Natural killer cell (primary cell): ENCODE measurements at regions not wholly inside any gene's neighbourhood (a gene's known extent, or its start where the extent isn't known, plus 50 kb on each side); places are given as distances from the start of the nearest gene placed in this dataset.

Source experiments
- ATAC-seq, 3 donors: fragments of 150-1000 bp in 2 of 3; fragments of 200-7000 bp in 1 of 3; cut with Tn5 transposase; 1 replicate in 1 of 3; 2 replicates in 2 of 3; pipeline ENCODE4 v1.10.0; 2021; ENCODE audit warnings: mild to moderate bottlenecking in 2 of 3, moderate library complexity in 2 of 3
- DNase-seq, 2 donors: peaks; one replicate each; pipeline versions ENCODE4 v3.0.0 to v3.0.0-alpha.2; 2013 to 2021; ENCODE audit warnings: mixed read lengths in 1 of 2
- H3K27ac ChIP-seq: one replicate; pipeline ENCODE4 v1.5.1; 2013; ENCODE audit warnings: mild to moderate bottlenecking, low read length
- H3K27me3 ChIP-seq: one replicate; pipeline ENCODE4 v1.6.1; 2013; ENCODE audit warnings: low read length; ENCODE audit not compliant: control insufficient read depth, insufficient read depth
- H3K36me3 ChIP-seq: one replicate; pipeline ENCODE4 v1.6.1; 2013; ENCODE audit warnings: low read length; ENCODE audit not compliant: control insufficient read depth, insufficient read depth
- H3K4me1 ChIP-seq: one replicate; pipeline ENCODE4 v1.6.1; 2013; ENCODE audit warnings: low read length; ENCODE audit not compliant: control insufficient read depth, insufficient read depth
- H3K4me3 ChIP-seq: one replicate; pipeline ENCODE4 v1.5.1; 2013; ENCODE audit warnings: low read length
- H3K9me3 ChIP-seq: one replicate; pipeline ENCODE4 v1.6.1; 2013; ENCODE audit warnings: low read length; ENCODE audit not compliant: control insufficient read depth, insufficient read depth
- H3K27ac Mint-ChIP-seq, 2 donors: one replicate each; pipeline ENCODE4 v1.8.0; 2022; ENCODE audit warnings: mild to moderate bottlenecking in 2 of 2, mixed read lengths in 2 of 2, moderate library complexity in 1 of 2
- H3K27me3 Mint-ChIP-seq, 2 donors: one replicate each; pipeline ENCODE4 v1.8.0; 2022; ENCODE audit warnings: low read depth in 2 of 2, mixed read lengths in 2 of 2
- H3K36me3 Mint-ChIP-seq: one replicate; pipeline ENCODE4 v1.8.0; 2022; ENCODE audit warnings: mixed read lengths
- H3K4me1 Mint-ChIP-seq, 2 donors: one replicate each; pipeline ENCODE4 v1.8.0; 2022; ENCODE audit warnings: mixed read lengths in 2 of 2
- H3K4me3 Mint-ChIP-seq: one replicate; pipeline ENCODE4 v1.8.0; 2022; ENCODE audit warnings: mild to moderate bottlenecking, moderate library complexity, mixed read lengths
- H3K9me3 Mint-ChIP-seq, 2 donors: one replicate each; pipeline ENCODE4 v1.8.0; 2022; ENCODE audit warnings: mixed read lengths in 2 of 2
- CTCF ChIP-seq: fragments of 200-600 bp; IDR thresholded peaks from one replicate; pipeline ENCODE4 v1.8.0; 2022; ENCODE audit warnings: antibody characterized with exemption
- WGBS: methylation state at CpG from one replicate; pipeline ENCODE4 v1.1.7; 2013; ENCODE audit warnings: missing lambda C conversion rate; ENCODE audit not compliant: insufficient coverage; 5-methylcytosine and 5-hydroxymethylcytosine counted together
- intact Hi-C: fragments of 100-400 bp; cut with micrococcal nuclease; formaldehyde crosslinking; loops from one replicate; pipeline ENCODE4 v1.14.2; 2022

GRCh38 chr10:33026422-33026821, 68.4 kb upstream of the ITGB1 start:
- Mint-ChIP-seq H3K4me3 (no peak overlapping the region), H3K4me1 (peaks cover 32% of the 10 kb centered on the region in 2 donors), H3K27me3 (peaks cover 0 to 6% of the 10 kb centered on the region in 2 donors), H3K36me3 (no peaks in the 10 kb centered on the region), H3K27ac (peak overlapping the region; percentile 12 to 13), H3K9me3 (no peaks in the 10 kb centered on the region)
- intact Hi-C loops, result no loop called here
- 86% methylated on average over 2 of the region's 3 CpGs for WGBS
- no peak overlapping the region for H3K27ac ChIP-seq
- H3K9me3 ChIP-seq, result no peaks in the 10 kb centered on the region
- ATAC-seq (no peak), DNase-seq (no peak)
- no peaks in the 10 kb centered on the region for H3K27me3 ChIP-seq
- H3K4me3 ChIP-seq, result no peak overlapping the region
- H3K4me1 ChIP-seq, result peaks cover 18% of the 10 kb centered on the region
- no peak for TF ChIP-seq CTCF
- no peaks in the 10 kb centered on the region for H3K36me3 ChIP-seq

GRCh38 chr10:33025910-33026309, 67.9 kb upstream of the ITGB1 start:
- Histone ChIP-seq H3K9me3 (no peaks in the 10 kb centered on the region), H3K36me3 (no peaks in the 10 kb centered on the region), H3K4me1 (peaks cover 18% of the 10 kb centered on the region), H3K4me3 (no peak overlapping the region), H3K27ac (no peak overlapping the region), H3K27me3 (no peaks in the 10 kb centered on the region)
- intact Hi-C loops, result no loop called here
- H3K27me3 Mint-ChIP-seq, result peaks cover 0 to 3% of the 10 kb centered on the region in 2 donors
- no peaks in the 10 kb centered on the region for H3K9me3 Mint-ChIP-seq
- DNase-seq (no peak), ATAC-seq (no peak)
- WGBS, result 94% methylated on average over 4 of the region's 4 CpGs
- H3K4me1 Mint-ChIP-seq, result peaks cover 32% of the 10 kb centered on the region in 2 donors
- no peak for TF ChIP-seq CTCF
- peak overlapping the region; percentile 13 to 45 for H3K27ac Mint-ChIP-seq
- H3K36me3 Mint-ChIP-seq, result no peaks in the 10 kb centered on the region
- H3K4me3 Mint-ChIP-seq, result no peak overlapping the region

- Mint-ChIP-seq H3K36me3 (no peaks in the 10 kb centered on the region), H3K4me1 (peaks cover 32% of the 10 kb centered on the region in 2 donors), H3K27me3 (peaks cover 0 to 3% of the 10 kb centered on the region in 2 donors), H3K4me3 (peak overlapping the region; percentile 72), H3K9me3 (no peaks in the 10 kb centered on the region), H3K27ac (peak overlapping the region; percentile 33 to 45)
- WGBS, result 24% methylated on average over 6 of the region's 6 CpGs
- Histone ChIP-seq H3K4me1 (peaks cover 18% of the 10 kb centered on the region), H3K27me3 (no peaks in the 10 kb centered on the region), H3K36me3 (no peaks in the 10 kb centered on the region), H3K27ac (no peak overlapping the region), H3K4me3 (no peak overlapping the region), H3K9me3 (no peaks in the 10 kb centered on the region)
- no peak for TF ChIP-seq CTCF
- no peak for DNase-seq
- intact Hi-C loops, result no loop called here
- peak; percentile 78 to 90 (median 84) for ATAC-seq
These were observed 67.0 kb upstream of the ITGB1 start for GRCh38 chr10:33025039-33025438.

GRCh38 chr10:33022691-33023090, 64.7 kb upstream of the ITGB1 start:
- H3K36me3 Mint-ChIP-seq, result no peaks in the 10 kb centered on the region
- no peak for ATAC-seq

More at GRCh38 chr10:33022691-33023090, 64.7 kb upstream of the ITGB1 start:
- H3K27ac ChIP-seq, result no peak overlapping the region
- no peaks in the 10 kb centered on the region for H3K27me3 ChIP-seq
- intact Hi-C loops, result no loop called here
- Mint-ChIP-seq H3K27me3 (no peaks in the 10 kb centered on the region), H3K4me1 (peaks cover 32% of the 10 kb centered on the region in 2 donors), H3K4me3 (no peak overlapping the region), H3K27ac (no peak overlapping the region), H3K9me3 (no peaks in the 10 kb centered on the region)
- 100% methylated on average over 2 of the region's 3 CpGs for WGBS
- H3K9me3 ChIP-seq, result no peaks in the 10 kb centered on the region
- no peak overlapping the region for H3K4me3 ChIP-seq
- no peaks in the 10 kb centered on the region for H3K36me3 ChIP-seq
- TF ChIP-seq CTCF, result no peak
- no peak for DNase-seq
- peaks cover 15% of the 10 kb centered on the region for H3K4me1 ChIP-seq
